ENCODE measurements at regions not wholly inside any gene's neighbourhood (a gene's known extent, or its start where the extent isn't known, plus 50 kb on each side); places are given as distances from the start of the nearest gene placed in this dataset.

GRCh38 chr7:41201021-41201420 is 501.9 kb downstream of the INHBA start:
- Histone ChIP-seq H3K4me3 (ENCODE audit: low read length) (no peak overlapping the region), H3K9ac (ENCODE audit: low read length) (no peak overlapping the region), H3K27ac (ENCODE audit: low read length) (no peak overlapping the region), H3F3A (ENCODE audit: insufficient read depth, low read length, poor library complexity, severe bottlenecking) (no peaks in the 10 kb centered on the region), H3K79me2 (replicated peaks; ENCODE audit: insufficient read depth, low read length) (no peaks in the 10 kb centered on the region), H3K27me3 (ENCODE audit: insufficient read depth, low read depth, low read length) (no peaks in the 10 kb centered on the region), H3K9me2 (ENCODE audit: insufficient read depth, low read length) (no peaks in the 10 kb centered on the region), H3K9me3 (ENCODE audit: low read length) (no peaks in the 10 kb centered on the region), H2AFZ (ENCODE audit: low read depth, low read length) (no peak overlapping the region), H3K4me2 (ENCODE audit: low read length) (no peak overlapping the region), H3K36me3 (ENCODE audit: insufficient read depth, low read length) (no peaks in the 10 kb centered on the region), H4K20me1 (ENCODE audit: insufficient read depth) (no peaks in the 10 kb centered on the region)
- no peak for TF ChIP-seq REST (IDR thresholded peaks at IDR 0.05; ENCODE audit: borderline replicate concordance)
- TF ChIP-seq MXI1 (conservative IDR thresholded peaks at IDR 0.05; ENCODE audit: poor library complexity, severe bottlenecking), result no peak
- TF ChIP-seq CTCF (IDR thresholded peaks at IDR 0.05; ENCODE audit: poor library complexity, severe bottlenecking), result no peak
- no peak for TF ChIP-seq EP300 (conservative IDR thresholded peaks at IDR 0.05; ENCODE audit: poor library complexity, severe bottlenecking)
- no peak for TF ChIP-seq EZH2 (IDR thresholded peaks at IDR 0.05; ENCODE audit: borderline replicate concordance, insufficient read depth, low read length, poor library complexity, severe bottlenecking)
- TF ChIP-seq POLR2AphosphoS5 (IDR thresholded peaks at IDR 0.05), result no peak
- TF ChIP-seq SMC3 (conservative IDR thresholded peaks at IDR 0.05; ENCODE audit: poor library complexity), result no peak
- no peak for TF ChIP-seq TAF1 (IDR thresholded peaks at IDR 0.05; ENCODE audit: low read depth)
- no peak for TF ChIP-seq RAD21 (conservative IDR thresholded peaks at IDR 0.05)

- no peak overlapping the region for H3K27ac ChIP-seq (ENCODE audit: low read length)
- no peak overlapping the region for H3K4me2 ChIP-seq (ENCODE audit: low read length)
- TF ChIP-seq EP300 (conservative IDR thresholded peaks at IDR 0.05; ENCODE audit: poor library complexity, severe bottlenecking), result no peak
- TF ChIP-seq TAF1 (IDR thresholded peaks at IDR 0.05; ENCODE audit: low read depth), result no peak
- no peak for TF ChIP-seq MXI1 (conservative IDR thresholded peaks at IDR 0.05; ENCODE audit: poor library complexity, severe bottlenecking)
- no peak for TF ChIP-seq EZH2 (IDR thresholded peaks at IDR 0.05; ENCODE audit: borderline replicate concordance, insufficient read depth, low read length, poor library complexity, severe bottlenecking)
- no peak for TF ChIP-seq RAD21 (conservative IDR thresholded peaks at IDR 0.05)
- TF ChIP-seq POLR2AphosphoS5 (IDR thresholded peaks at IDR 0.05), result no peak
- no peak for TF ChIP-seq REST (IDR thresholded peaks at IDR 0.05; ENCODE audit: borderline replicate concordance)
- TF ChIP-seq SMC3 (conservative IDR thresholded peaks at IDR 0.05; ENCODE audit: poor library complexity), result no peak
- TF ChIP-seq CTCF (IDR thresholded peaks at IDR 0.05; ENCODE audit: poor library complexity, severe bottlenecking), result no peak
- H3K9ac ChIP-seq (ENCODE audit: low read length), result no peak overlapping the region
- H3K27me3 ChIP-seq (ENCODE audit: insufficient read depth, low read depth, low read length), result no peaks in the 10 kb centered on the region
- no peaks in the 10 kb centered on the region for H3K36me3 ChIP-seq (ENCODE audit: insufficient read depth, low read length)
- H3K9me2 ChIP-seq (ENCODE audit: insufficient read depth, low read length), result no peaks in the 10 kb centered on the region
- H2AFZ ChIP-seq (ENCODE audit: low read depth, low read length), result no peak overlapping the region
- H4K20me1 ChIP-seq (ENCODE audit: insufficient read depth), result no peaks in the 10 kb centered on the region
- H3K79me2 ChIP-seq (replicated peaks; ENCODE audit: insufficient read depth, low read length), result no peaks in the 10 kb centered on the region
- H3K4me3 ChIP-seq (ENCODE audit: low read length), result no peak overlapping the region
- H3F3A ChIP-seq (ENCODE audit: insufficient read depth, low read length, poor library complexity, severe bottlenecking), result no peaks in the 10 kb centered on the region
- no peaks in the 10 kb centered on the region for H3K9me3 ChIP-seq (ENCODE audit: low read length)
These were observed 503.8 kb downstream of the INHBA start for GRCh38 chr7:41199136-41199535.

Data from neural cell (in vitro differentiated cells).